Ovary (tissue), 3 donors: ENCODE measurements at regions not wholly inside any gene's neighbourhood (a gene's known extent, or its start where the extent isn't known, plus 50 kb on each side); places are given as distances from the start of the nearest gene placed in this dataset.

Source experiments
- EP300 ChIP-seq: sonication (generic); formaldehyde crosslinking; IDR thresholded peaks from one replicate; pipeline ENCODE4 v1.6.1; 2017; ENCODE audit warnings: antibody characterized with exemption
- POLR2A ChIP-seq: fragments of 450-650 bp; IDR thresholded peaks from one replicate; pipeline ENCODE4 v1.6.1; 2017; ENCODE audit warnings: antibody characterized with exemption, mild to moderate bottlenecking, moderate library complexity
- TF ChIP-seq, protein P1 (sequence below), 3 donors: fragments of 450-650 bp in 2 of 3; fragments of 200-600 bp in 1 of 3; IDR thresholded peaks; one replicate each; pipeline versions ENCODE4 v1.5.1 to v1.8.0; 2016 to 2022; ENCODE audit warnings: antibody characterized with exemption in 3 of 3, mild to moderate bottlenecking in 1 of 3
- donor health status: DM: no; HTN: no; CAD: no.

DNA sequence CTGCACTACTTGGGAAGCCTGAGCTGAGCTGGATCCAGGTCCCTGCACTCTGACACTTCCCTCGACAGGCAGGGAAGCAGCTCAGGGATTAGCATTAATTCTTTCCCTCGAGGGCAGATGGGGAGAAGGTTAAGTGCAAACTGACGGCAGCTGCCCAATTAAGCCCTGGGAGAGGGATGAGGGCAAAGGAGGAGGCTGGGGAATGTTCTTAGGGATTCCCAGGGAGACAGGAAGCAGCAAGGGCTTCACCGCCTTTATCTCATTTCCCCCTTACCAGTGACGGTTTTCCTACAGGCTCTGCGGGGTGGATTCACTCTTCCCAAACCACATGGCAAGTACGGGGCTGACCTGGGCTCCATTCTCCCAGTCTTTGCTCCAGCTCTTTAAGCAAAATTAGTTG is 519.0 kb upstream of the PROK2 start:
- TF ChIP-seq, protein P1, sequence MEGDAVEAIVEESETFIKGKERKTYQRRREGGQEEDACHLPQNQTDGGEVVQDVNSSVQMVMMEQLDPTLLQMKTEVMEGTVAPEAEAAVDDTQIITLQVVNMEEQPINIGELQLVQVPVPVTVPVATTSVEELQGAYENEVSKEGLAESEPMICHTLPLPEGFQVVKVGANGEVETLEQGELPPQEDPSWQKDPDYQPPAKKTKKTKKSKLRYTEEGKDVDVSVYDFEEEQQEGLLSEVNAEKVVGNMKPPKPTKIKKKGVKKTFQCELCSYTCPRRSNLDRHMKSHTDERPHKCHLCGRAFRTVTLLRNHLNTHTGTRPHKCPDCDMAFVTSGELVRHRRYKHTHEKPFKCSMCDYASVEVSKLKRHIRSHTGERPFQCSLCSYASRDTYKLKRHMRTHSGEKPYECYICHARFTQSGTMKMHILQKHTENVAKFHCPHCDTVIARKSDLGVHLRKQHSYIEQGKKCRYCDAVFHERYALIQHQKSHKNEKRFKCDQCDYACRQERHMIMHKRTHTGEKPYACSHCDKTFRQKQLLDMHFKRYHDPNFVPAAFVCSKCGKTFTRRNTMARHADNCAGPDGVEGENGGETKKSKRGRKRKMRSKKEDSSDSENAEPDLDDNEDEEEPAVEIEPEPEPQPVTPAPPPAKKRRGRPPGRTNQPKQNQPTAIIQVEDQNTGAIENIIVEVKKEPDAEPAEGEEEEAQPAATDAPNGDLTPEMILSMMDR (IDR thresholded peaks at IDR 0.05) = no peak
- TF ChIP-seq POLR2A (no peak), EP300 (no peak)
